Erythroblast (primary cell): ENCODE measurements at regions not wholly inside any gene's neighbourhood (a gene's known extent, or its start where the extent isn't known, plus 50 kb on each side); places are given as distances from the start of the nearest gene placed in this dataset.
A peak's percentile ranks its signal among the peaks of the same experiment; 100 is the strongest.

Experiments used
- DNase-seq, 2 experiments: peaks; one replicate each; lab custom pipeline; 2025; lab: John Stamatoyannopoulos, UW
- GATA1 ChIP-seq: IDR thresholded peaks from 2 replicates; pipeline ENCODE4 v1.6.1; 2011; ENCODE audit warnings: low read depth, mild to moderate bottlenecking, control low read depth, low read length, moderate library complexity
- POLR2A ChIP-seq: IDR thresholded peaks from 2 replicates; pipeline ENCODE4 v1.6.1; 2011; ENCODE audit warnings: mild to moderate bottlenecking, low read length

DNA sequence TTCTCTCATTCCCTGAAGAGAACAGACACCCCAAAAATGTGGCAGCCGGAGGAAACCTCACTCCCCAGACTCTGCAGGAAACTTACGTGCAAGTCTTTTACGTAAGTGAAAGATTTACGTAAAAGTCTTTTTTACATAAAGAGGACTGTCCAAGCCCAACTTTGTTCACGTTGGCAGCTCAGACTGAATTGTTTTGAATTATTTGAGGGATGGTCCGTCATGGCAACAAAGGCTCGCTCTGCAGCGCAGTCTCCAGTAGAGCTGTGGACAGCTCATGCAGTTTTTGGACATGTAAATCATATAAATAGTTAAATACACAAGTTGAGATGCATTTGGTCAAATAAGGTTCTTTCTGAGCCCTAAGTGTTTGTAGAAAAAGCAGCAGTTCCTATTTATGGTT lies 394.8 kb downstream of the QKI start:
- no peak for DNase-seq
- no peak for TF ChIP-seq POLR2A
- no peak for TF ChIP-seq GATA1

DNA sequence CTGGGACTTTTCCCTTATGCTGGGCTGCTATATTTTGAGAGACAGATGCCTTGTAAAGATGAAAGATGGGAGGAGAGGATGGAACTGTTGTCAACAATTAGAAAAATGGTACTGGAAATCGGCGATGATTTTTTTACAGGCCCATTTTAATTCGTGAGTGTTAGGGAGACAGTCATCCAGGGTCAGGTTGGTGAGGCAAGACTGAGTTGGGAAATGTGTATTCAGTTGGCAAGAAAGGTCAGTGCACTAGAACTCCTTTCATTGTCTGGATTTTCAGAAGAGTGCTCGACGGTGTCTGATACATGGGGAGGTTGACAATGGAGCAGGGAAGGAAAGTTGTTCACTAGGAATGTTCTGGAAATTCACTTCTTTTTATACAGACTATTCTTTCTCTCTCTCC lies 394.4 kb downstream of the QKI start:
- TF ChIP-seq POLR2A = no peak
- no peak for TF ChIP-seq GATA1
- no peak for DNase-seq

GRCh38 chr6:163808231-163808630 lies 393.7 kb downstream of the QKI start:
- TF ChIP-seq POLR2A (no peak), GATA1 (no peak)
- DNase-seq = no peak

DNA sequence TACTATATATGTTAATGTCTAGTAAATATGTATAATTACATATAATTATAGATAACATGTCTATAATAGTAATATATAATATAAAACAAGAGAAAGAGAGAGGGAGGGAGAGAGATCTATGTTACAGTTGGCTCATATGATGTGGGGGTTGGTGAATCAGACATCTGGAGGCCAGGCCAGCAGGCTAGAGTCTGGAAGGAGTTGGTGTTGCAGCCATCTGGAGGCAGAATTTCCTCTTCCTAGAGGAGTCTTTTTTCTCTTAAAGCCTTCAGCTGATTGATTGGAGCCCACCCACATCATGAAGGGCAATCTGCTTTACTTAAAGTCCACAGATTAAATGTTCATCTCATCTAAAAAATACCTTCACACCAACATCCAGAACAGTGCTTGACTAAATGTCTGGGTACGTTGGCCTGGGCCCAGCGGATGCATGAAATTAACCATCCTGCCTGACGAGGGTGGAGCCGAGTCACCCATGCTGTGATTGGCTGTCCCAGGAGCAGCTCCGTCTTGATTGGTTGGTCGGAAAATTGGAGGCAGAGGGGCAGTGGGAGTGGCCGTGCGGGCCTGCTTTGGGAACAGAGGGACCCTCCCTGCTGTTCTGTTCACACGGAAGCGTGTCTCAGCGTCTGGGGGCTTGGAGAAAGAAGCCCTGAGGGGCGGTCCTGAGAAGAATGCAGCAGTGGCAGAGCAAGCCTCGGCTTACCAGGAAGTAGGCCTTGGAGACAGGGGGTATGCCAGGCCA lies 392.4 kb downstream of the QKI start:
- DNase-seq = no peak
- TF ChIP-seq POLR2A = no peak
- TF ChIP-seq GATA1 = no peak

DNA sequence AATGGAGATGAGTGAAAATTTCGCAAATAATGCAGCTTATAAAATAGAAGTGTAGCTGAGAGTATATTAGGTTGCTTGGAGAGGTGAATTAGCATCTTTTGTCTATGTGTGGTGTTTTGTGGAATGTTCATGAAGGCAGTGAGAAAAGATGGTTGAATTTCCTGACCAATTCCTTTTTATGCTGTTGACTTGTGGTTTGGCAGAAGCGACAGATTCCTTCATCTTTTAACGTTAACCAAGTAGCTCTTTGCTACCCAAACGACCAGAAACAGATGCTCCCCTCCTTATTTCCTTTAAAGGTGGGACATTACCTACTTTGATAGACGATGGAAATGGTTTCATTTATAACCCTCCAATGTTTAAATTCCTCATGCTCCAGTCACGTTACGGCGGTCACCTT lies 390.5 kb downstream of the QKI start:
- TF ChIP-seq GATA1 (no peak), POLR2A (no peak)

GRCh38 chr6:163802267-163802666 lies 387.7 kb downstream of the QKI start:
- DNase-seq = no peak
- TF ChIP-seq POLR2A (no peak), GATA1 (no peak)

More for the DNA sequence above, 390.5 kb downstream of the QKI start:
- no peak for DNase-seq

DNA sequence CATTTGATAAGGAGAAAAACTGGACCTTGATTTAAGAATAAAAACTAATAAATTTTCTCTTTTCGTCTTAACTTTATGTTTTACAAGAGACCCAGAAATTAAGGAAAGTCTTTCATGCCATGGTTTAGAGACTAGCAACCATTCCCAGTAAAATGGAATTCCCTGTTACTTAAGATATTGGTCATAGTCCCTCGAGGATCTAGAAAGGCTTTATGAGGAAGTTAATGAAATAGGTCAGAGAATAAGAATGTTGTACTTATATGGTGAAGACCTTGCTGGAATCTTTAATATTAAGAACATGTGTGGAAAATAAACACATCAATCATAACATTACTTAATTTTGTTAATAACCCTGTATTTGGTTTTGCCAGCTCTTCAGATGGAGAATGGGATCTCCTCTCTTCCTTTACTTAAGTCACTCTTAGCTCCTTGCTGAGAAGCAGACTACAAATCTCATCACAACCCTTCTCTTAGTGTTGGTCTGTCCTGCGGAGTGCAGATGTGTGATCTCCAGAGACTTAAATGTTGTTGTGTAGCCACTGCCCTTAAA lies 382.9 kb downstream of the QKI start:
- TF ChIP-seq POLR2A = no peak
- no peak for TF ChIP-seq GATA1
- DNase-seq = no peak

GRCh38 chr6:163793011-163793983 lies 378.8 kb downstream of the QKI start:
- no peak for TF ChIP-seq GATA1
- no peak for TF ChIP-seq POLR2A
- no peak for DNase-seq

- no peak for TF ChIP-seq GATA1
- TF ChIP-seq POLR2A = no peak
These were observed 375.8 kb downstream of the QKI start for GRCh38 chr6:163790266-163790840.

DNA sequence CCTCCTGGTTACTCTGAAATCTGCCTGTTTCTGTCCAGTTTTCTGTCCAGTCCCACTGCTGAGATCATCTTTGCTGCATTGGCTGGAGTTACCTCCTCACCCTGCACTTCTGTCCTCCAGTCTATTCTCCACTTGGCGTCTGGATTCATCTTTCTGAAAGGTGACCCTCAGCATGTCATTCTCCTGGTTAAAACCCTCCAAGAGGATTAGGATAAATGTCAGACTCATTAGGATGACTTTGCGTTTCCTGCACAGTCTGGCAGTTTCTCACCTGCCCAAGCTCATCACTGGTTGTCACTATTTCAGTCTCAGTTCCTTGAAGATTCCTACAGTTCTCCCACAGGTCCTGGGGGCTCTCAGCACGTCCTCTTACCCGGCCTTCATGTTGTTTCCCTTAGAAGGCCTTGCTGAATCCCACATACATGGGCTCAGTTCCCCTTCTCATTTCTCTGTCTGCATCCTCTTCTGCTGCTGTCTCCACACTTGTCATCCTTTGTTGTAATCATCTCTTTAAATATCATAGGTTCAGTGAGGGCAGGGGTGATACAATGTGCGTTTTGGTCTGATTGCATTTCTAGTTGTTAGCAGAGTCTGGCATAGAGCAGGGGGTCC lies 374.8 kb downstream of the QKI start:
- DNase-seq = peak in 1 of 2 experiments; percentile 26
- TF ChIP-seq GATA1 (no peak), POLR2A (no peak)

More at GRCh38 chr6:163790266-163790840, 375.8 kb downstream of the QKI start:
- DNase-seq = no peak

DNA sequence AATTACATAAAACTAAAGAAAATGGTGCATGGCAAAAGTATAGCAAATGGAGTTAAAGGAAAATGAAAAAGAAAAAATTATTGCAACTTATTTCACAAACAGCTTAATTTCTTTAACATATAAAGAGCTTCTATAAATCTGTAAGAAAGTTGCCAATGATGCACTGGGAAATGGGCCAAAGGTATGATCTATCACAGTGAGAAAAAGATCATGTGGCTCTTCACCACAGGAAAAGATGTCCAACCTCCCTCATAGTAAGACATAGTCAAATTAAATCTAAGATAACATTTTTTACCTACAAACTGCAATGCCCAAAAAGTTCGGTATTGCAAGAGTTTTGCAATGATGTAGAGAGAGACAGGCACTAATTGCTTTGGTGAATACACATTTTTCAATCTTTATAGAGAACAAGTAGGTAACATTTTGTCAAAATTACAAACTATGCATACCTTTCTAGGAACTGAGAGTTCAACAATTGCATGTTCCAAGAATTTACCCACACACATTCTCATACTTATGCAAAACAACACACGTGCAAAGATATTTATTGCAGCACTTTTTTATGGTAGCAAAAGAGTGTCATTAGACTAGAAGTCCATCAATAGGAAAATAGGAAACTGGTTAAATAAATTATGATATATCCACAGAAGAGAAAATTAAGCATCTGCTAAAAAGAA lies 372.6 kb downstream of the QKI start:
- TF ChIP-seq GATA1 (no peak), POLR2A (no peak)
- peak in 1 of 2 experiments; percentile 8 for DNase-seq

DNA sequence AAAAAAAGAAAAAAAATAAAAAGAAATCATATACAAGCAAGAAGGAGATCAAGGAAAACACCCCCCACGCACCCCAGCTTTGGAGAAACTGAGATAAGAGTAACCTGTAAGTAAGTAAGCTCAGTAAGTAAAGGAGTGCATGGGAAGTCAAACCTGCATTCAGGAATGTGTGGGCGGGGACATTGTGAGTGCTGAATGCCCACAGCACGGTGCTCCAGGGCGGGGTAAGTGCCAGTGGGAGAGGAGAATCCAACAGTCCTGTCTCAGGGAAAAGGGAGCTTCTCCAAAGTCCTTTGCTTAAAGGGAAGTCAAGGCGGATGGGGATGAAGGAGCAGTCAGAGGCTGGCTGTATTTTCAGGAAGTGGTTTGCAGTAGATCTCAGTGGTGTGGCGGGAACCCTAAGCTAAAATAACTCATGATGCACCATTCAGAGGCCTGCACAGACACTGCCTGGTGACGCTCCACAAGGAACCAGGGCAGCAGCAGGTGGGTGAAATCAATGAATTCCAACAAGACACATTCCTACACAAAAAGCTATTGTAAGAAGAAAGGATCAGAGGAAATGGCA lies 368.0 kb downstream of the QKI start:
- DNase-seq = no peak
- TF ChIP-seq GATA1 (no peak), POLR2A (no peak)

DNA sequence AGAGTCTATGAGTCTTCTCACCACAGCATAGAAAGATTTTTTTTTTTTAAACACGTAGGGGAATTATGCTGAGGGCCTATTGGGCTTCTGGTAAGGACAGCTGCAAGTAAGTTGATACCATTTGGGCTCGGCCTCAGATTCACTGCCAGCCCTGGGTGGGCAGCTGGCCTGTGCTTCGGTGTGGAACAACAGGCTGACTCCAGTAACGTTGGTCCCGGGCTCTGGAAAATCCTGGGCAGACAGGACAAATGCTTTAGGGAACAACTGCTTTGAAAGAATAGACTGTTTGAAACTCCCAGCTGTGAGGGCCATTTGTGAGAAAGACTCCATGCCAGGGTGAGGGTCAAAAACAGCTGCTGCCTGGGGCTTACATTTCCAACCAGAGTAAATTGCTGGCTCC lies 366.5 kb downstream of the QKI start:
- TF ChIP-seq POLR2A (no peak), GATA1 (no peak)
- peak in 1 of 2 experiments; percentile 5 for DNase-seq
